ENCODE measurements at regions not wholly inside any gene's neighbourhood (a gene's known extent, or its start where the extent isn't known, plus 50 kb on each side); places are given as distances from the start of the nearest gene placed in this dataset.

- peaks cover 2% of the 10 kb centered on the region for H3K27me3 Mint-ChIP-seq (ENCODE audit: low read depth)
- no peak for TF ChIP-seq CTCF (IDR thresholded peaks at IDR 0.05; ENCODE audit: unreplicated experiment)
- H3K4me3 Mint-ChIP-seq: no peak overlapping the region
- no peaks in the 10 kb centered on the region for H3K36me3 Mint-ChIP-seq
- H3K9me3 Mint-ChIP-seq: peaks cover 16% of the 10 kb centered on the region
- no peaks in the 10 kb centered on the region for H3K4me1 Mint-ChIP-seq
- H3K27ac Mint-ChIP-seq: no peak overlapping the region
- DNase-seq (ENCODE audit: low spot score in 2 of 2, unreplicated experiment in 2 of 2): no peak
These were observed 478.0 kb downstream of the PID1 start for GRCh38 chr2:228793116-228793515.

- Mint-ChIP-seq H3K27ac (no peak overlapping the region), H3K4me3 (no peak overlapping the region), H3K36me3 (no peaks in the 10 kb centered on the region), H3K4me1 (no peaks in the 10 kb centered on the region), H3K27me3 (ENCODE audit: low read depth) (peaks cover 10% of the 10 kb centered on the region), H3K9me3 (peaks cover 10% of the 10 kb centered on the region)
- no peak for DNase-seq (ENCODE audit: low spot score in 2 of 2, unreplicated experiment in 2 of 2)
- TF ChIP-seq CTCF (IDR thresholded peaks at IDR 0.05; ENCODE audit: unreplicated experiment): no peak
These were observed 484.2 kb downstream of the PID1 start for GRCh38 chr2:228786901-228787300.

- H3K9me3 Mint-ChIP-seq: peaks cover 5% of the 10 kb centered on the region
- DNase-seq (ENCODE audit: low spot score in 2 of 2, unreplicated experiment in 2 of 2): no peak
- no peak overlapping the region for H3K4me3 Mint-ChIP-seq
- no peaks in the 10 kb centered on the region for H3K4me1 Mint-ChIP-seq
- no peaks in the 10 kb centered on the region for H3K36me3 Mint-ChIP-seq
- H3K27me3 Mint-ChIP-seq (ENCODE audit: low read depth): peaks cover 6% of the 10 kb centered on the region
- no peak for TF ChIP-seq CTCF (IDR thresholded peaks at IDR 0.05; ENCODE audit: unreplicated experiment)
- H3K27ac Mint-ChIP-seq: no peak overlapping the region
These were observed 488.8 kb downstream of the PID1 start for GRCh38 chr2:228782281-228782680.

GRCh38 chr2:228777855-228778355, 493.2 kb downstream of the PID1 start:
- Mint-ChIP-seq H3K4me3 (no peak overlapping the region), H3K4me1 (peaks cover 2% of the 10 kb centered on the region), H3K27ac (no peak overlapping the region), H3K27me3 (ENCODE audit: low read depth) (no peaks in the 10 kb centered on the region), H3K9me3 (peaks cover 5% of the 10 kb centered on the region), H3K36me3 (no peaks in the 10 kb centered on the region)
- no peak for TF ChIP-seq CTCF (IDR thresholded peaks at IDR 0.05; ENCODE audit: unreplicated experiment)
- no peak for DNase-seq (ENCODE audit: low spot score in 2 of 2, unreplicated experiment in 2 of 2)

- Mint-ChIP-seq H3K4me3 (no peak overlapping the region), H3K9me3 (no peaks in the 10 kb centered on the region), H3K27ac (no peak overlapping the region), H3K4me1 (peaks cover 2% of the 10 kb centered on the region), H3K36me3 (no peaks in the 10 kb centered on the region), H3K27me3 (ENCODE audit: low read depth) (no peaks in the 10 kb centered on the region)
- DNase-seq (ENCODE audit: low spot score in 2 of 2, unreplicated experiment in 2 of 2): no peak
- TF ChIP-seq CTCF (IDR thresholded peaks at IDR 0.05; ENCODE audit: unreplicated experiment): no peak
These were observed 496.5 kb downstream of the PID1 start for GRCh38 chr2:228774548-228774947.

GRCh38 chr2:228771774-228772173, 499.3 kb downstream of the PID1 start:
- H3K9me3 Mint-ChIP-seq: no peaks in the 10 kb centered on the region
- no peaks in the 10 kb centered on the region for H3K36me3 Mint-ChIP-seq
- H3K27me3 Mint-ChIP-seq (ENCODE audit: low read depth): no peaks in the 10 kb centered on the region
- TF ChIP-seq CTCF (IDR thresholded peaks at IDR 0.05; ENCODE audit: unreplicated experiment): no peak
- H3K4me3 Mint-ChIP-seq: no peak overlapping the region
- H3K4me1 Mint-ChIP-seq: peaks cover 2% of the 10 kb centered on the region
- no peak overlapping the region for H3K27ac Mint-ChIP-seq
- no peak for DNase-seq (ENCODE audit: low spot score in 2 of 2, unreplicated experiment in 2 of 2)

All from mesothelial cell of epicardium (in vitro differentiated cells).